Activated T-helper 1 cell treated with anti-CD3 and anti-CD28 coated beads, Interleukin-12 subunit alpha, Interleukin-12 subunit beta, Interleukin-2, Interleukin-4 antibody, amounts not matched to agents 30 ng/mL and 10 ng/mL and 1 ng/mL, durations not matched to agents 14 hours and 24 hours and 36 hours (primary cell): ENCODE measurements at regions not wholly inside any gene's neighbourhood (a gene's known extent, or its start where the extent isn't known, plus 50 kb on each side); places are given as distances from the start of the nearest gene placed in this dataset.
"Not testable (repeated sequence)": the region's sequence is repeated elsewhere in the genome, so short reads cannot be mapped to it uniquely, and the experiment has no call there.

Experiments
- DNase-seq: peaks from one replicate; pipeline ENCODE4 v3.0.0; 2021; ENCODE audit warnings: low spot score
- H3K27ac Mint-ChIP-seq: one replicate; pipeline ENCODE4 v1.8.0; 2021; ENCODE audit warnings: mild to moderate bottlenecking, mixed read lengths
- H3K27me3 Mint-ChIP-seq: one replicate; pipeline ENCODE4 v1.8.0; 2022; ENCODE audit warnings: mild to moderate bottlenecking, moderate library complexity, mixed read lengths; ENCODE audit not compliant: insufficient read depth
- H3K36me3 Mint-ChIP-seq: one replicate; pipeline ENCODE4 v1.8.0; 2021; ENCODE audit warnings: low read depth, mixed read lengths
- H3K4me1 Mint-ChIP-seq: one replicate; pipeline ENCODE4 v1.8.0; 2021; ENCODE audit warnings: low read depth, mixed read lengths
- H3K4me3 Mint-ChIP-seq: one replicate; pipeline ENCODE4 v1.8.0; 2021; ENCODE audit warnings: mild to moderate bottlenecking, moderate library complexity, mixed read lengths
- H3K9me3 Mint-ChIP-seq: one replicate; pipeline ENCODE4 v1.8.0; 2021; ENCODE audit warnings: mixed read lengths
- intact Hi-C: fragments of 100-400 bp; cut with micrococcal nuclease; formaldehyde crosslinking; loops from one replicate; pipeline ENCODE4 v1.15.1; 2024

GRCh38 chr3:23726811-23727548, 78.8 kb upstream of the UBE2E1 start:
- intact Hi-C loops = loop anchor here (1.0 kb wide), 1 partner anchor 13 kb away; no protein-coding TSS in a partner anchor
- Mint-ChIP-seq H3K4me3 (no peak overlapping the region), H3K27ac (no peak overlapping the region), H3K27me3 (peaks cover 1% of the 10 kb centered on the region), H3K4me1 (peaks cover 8% of the 10 kb centered on the region), H3K9me3 (no peaks in the 10 kb centered on the region), H3K36me3 (no peaks in the 10 kb centered on the region)
- no peak for DNase-seq

DNA sequence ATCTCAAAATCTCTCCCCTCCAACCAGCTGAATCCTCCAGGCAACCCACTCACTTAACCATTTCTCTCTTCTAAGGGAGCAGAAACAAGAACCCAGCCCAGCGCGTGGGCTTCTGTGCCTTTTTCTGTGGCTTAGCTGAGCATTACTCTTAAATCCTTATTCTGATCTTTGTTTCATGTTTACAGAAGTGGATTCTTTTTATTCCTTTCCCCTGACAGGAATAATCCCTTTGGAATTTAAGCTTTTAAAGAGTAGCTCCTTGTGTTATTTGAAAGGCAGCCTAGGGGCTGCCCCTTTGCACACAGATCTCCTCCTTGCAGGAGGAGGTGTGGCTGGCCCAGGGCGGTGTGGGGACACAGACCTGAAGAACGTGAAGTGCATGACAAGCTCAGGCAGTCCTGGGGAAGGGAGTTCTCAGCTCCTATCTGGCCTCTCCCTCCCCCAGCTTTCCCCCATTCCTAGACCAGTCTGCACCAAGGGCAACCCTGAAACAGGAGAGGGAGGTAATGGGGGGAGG, 77.1 kb upstream of the UBE2E1 start:
- DNase-seq = no peak
- Mint-ChIP-seq H3K4me3 (no peak overlapping the region), H3K36me3 (no peaks in the 10 kb centered on the region), H3K27me3 (peaks cover 5% of the 10 kb centered on the region), H3K27ac (no peak overlapping the region), H3K4me1 (peaks cover 8% of the 10 kb centered on the region), H3K9me3 (no peaks in the 10 kb centered on the region)
- intact Hi-C loops = no loop called here

GRCh38 chr3:23729362-23729761, 76.4 kb upstream of the UBE2E1 start:
- DNase-seq, H3K4me3 Mint-ChIP-seq, H3K4me1 Mint-ChIP-seq, H3K36me3 Mint-ChIP-seq, H3K27ac Mint-ChIP-seq, H3K9me3 Mint-ChIP-seq, intact Hi-C loops, H3K27me3 Mint-ChIP-seq: not testable (repeated sequence)

GRCh38 chr3:23734481-23734880, 71.3 kb upstream of the UBE2E1 start:
- Mint-ChIP-seq H3K4me3 (no peak overlapping the region), H3K9me3 (no peaks in the 10 kb centered on the region), H3K27ac (no peak overlapping the region), H3K4me1 (peaks cover 6% of the 10 kb centered on the region), H3K27me3 (peaks cover 25% of the 10 kb centered on the region), H3K36me3 (no peaks in the 10 kb centered on the region)
- intact Hi-C loops = no loop called here
- no peak for DNase-seq

DNA sequence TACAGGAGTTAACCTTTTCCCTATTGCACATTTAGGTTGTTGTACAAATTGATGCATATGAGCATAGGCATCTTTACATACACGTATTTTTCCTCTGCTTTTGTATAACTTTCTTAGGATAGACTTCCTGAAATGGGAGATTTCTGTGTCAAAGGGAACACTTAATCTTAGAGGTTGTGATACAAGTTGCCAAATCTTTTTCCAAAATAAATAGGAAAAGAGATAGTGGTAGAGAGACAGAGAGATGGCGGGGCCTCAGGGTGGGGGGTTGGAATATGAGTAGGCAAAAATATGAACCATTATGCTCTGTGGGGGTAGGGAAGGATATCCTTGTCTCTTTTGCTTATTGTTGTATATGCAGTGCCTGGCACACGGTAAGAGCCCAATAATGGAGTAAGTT, 70.7 kb upstream of the UBE2E1 start:
- Mint-ChIP-seq H3K36me3 (no peaks in the 10 kb centered on the region), H3K27me3 (peaks cover 28% of the 10 kb centered on the region), H3K27ac (no peak overlapping the region), H3K9me3 (no peaks in the 10 kb centered on the region), H3K4me3 (no peak overlapping the region), H3K4me1 (peaks cover 10% of the 10 kb centered on the region)
- DNase-seq = no peak
- intact Hi-C loops = no loop called here

- Mint-ChIP-seq H3K27ac (no peak overlapping the region), H3K9me3 (no peaks in the 10 kb centered on the region), H3K36me3 (no peaks in the 10 kb centered on the region), H3K27me3 (peaks cover 28% of the 10 kb centered on the region), H3K4me3 (no peak overlapping the region), H3K4me1 (peaks cover 15% of the 10 kb centered on the region)
- intact Hi-C loops = no loop called here
- no peak for DNase-seq
Measured at GRCh38 chr3:23735535-23736326, 70.0 kb upstream of the UBE2E1 start.

GRCh38 chr3:23738944-23739343, 66.8 kb upstream of the UBE2E1 start:
- H3K27me3 Mint-ChIP-seq = peaks cover 33% of the 10 kb centered on the region
- no peak for DNase-seq
- H3K4me3 Mint-ChIP-seq = no peak overlapping the region
- intact Hi-C loops = no loop called here
- no peaks in the 10 kb centered on the region for H3K36me3 Mint-ChIP-seq
- H3K27ac Mint-ChIP-seq = no peak overlapping the region
- peaks cover 21% of the 10 kb centered on the region for H3K4me1 Mint-ChIP-seq
- no peaks in the 10 kb centered on the region for H3K9me3 Mint-ChIP-seq

GRCh38 chr3:23739536-23739935, 66.2 kb upstream of the UBE2E1 start:
- Mint-ChIP-seq H3K27me3 (peaks cover 31% of the 10 kb centered on the region), H3K4me3 (no peak overlapping the region), H3K4me1 (peaks cover 21% of the 10 kb centered on the region), H3K9me3 (no peaks in the 10 kb centered on the region), H3K27ac (no peak overlapping the region), H3K36me3 (no peaks in the 10 kb centered on the region)
- intact Hi-C loops = no loop called here
- DNase-seq = no peak

DNA sequence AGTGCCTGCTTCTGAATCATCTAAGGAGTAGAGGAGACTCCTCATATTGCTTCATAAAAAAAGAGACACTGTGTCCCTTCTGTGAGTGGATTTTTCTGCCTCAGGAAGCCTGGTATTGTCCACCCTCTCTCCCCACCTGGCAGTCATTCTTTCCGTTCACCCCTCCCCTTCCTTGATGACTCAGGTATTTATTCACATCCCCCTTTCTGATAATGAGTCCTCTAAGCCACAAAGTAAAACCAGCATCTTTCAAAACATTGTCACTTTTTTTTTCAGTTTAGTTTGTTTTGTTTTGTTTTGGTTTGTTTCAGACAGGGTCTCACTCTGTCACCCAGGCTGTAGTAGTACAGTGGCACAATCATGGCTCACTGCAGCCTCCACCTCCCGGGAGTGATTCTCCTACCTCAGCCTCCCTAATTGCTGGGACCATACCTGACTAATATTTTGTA, 65.2 kb upstream of the UBE2E1 start:
- peaks cover 28% of the 10 kb centered on the region for H3K27me3 Mint-ChIP-seq

GRCh38 chr3:23741036-23741706, 64.6 kb upstream of the UBE2E1 start:
- intact Hi-C loops = loop anchor here (2.0 to 10.0 kb wide), 4 partner anchors 66 to 539 kb away; partner anchors contain the start of genes NR1D2 and UBE2E2
- Mint-ChIP-seq H3K27me3 (peaks cover 28% of the 10 kb centered on the region), H3K27ac (no peak overlapping the region), H3K9me3 (no peaks in the 10 kb centered on the region), H3K4me1 (peaks cover 21% of the 10 kb centered on the region), H3K36me3 (no peaks in the 10 kb centered on the region), H3K4me3 (no peak overlapping the region)
- DNase-seq = no peak

More for the DNA sequence above, 65.2 kb upstream of the UBE2E1 start:
- Mint-ChIP-seq H3K36me3 (no peaks in the 10 kb centered on the region), H3K27ac (peak overlapping the region; percentile 59), H3K4me1 (peaks cover 21% of the 10 kb centered on the region), H3K4me3 (peak overlapping the region; percentile 25), H3K9me3 (no peaks in the 10 kb centered on the region)
- intact Hi-C loops = loop anchor here (1.0 to 10.0 kb wide), 6 partner anchors 13 to 538 kb away; partner anchors contain the start of genes NR1D2 and UBE2E2
- peak; percentile 10 for DNase-seq

- Mint-ChIP-seq H3K27me3 (peaks cover 18% of the 10 kb centered on the region), H3K36me3 (no peaks in the 10 kb centered on the region), H3K9me3 (no peaks in the 10 kb centered on the region), H3K4me3 (no peak overlapping the region), H3K27ac (no peak overlapping the region), H3K4me1 (peaks cover 21% of the 10 kb centered on the region)
- no peak for DNase-seq
- intact Hi-C loops = loop anchor here (5.0 to 10.0 kb wide), 2 partner anchors 298 to 541 kb away; partner anchors contain the start of gene UBE2E2
Measured at GRCh38 chr3:23743141-23743784, 62.5 kb upstream of the UBE2E1 start.

DNA sequence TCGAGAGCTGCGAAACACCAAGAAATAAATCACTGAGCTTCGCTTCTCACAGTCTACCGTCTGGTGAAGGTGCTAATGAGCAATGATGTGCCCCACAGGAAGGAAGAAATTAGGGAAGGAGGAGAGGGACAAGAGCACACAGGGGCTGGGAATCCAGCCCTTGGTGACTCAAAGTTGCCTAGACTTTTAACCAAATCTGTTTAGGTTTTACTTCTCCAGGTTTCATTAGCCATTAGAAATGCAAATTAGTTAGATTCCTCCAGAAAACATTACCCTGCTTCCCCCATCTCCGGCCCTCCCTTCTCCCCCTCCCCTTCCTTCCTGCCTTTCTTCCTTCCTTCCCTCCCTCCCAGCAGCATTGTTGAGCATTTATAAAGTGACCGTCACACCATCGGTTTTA, 59.3 kb upstream of the UBE2E1 start:
- no peak for DNase-seq
- H3K9me3 Mint-ChIP-seq = no peaks in the 10 kb centered on the region
- H3K36me3 Mint-ChIP-seq = no peaks in the 10 kb centered on the region
- no peak overlapping the region for H3K4me3 Mint-ChIP-seq
- intact Hi-C loops = loop anchor here (10.0 kb wide), 1 partner anchor 302 kb away; no protein-coding TSS in a partner anchor
- peaks cover 14% of the 10 kb centered on the region for H3K27me3 Mint-ChIP-seq
- no peak overlapping the region for H3K27ac Mint-ChIP-seq
- no peaks in the 10 kb centered on the region for H3K4me1 Mint-ChIP-seq
